HEK293 (cell line): ENCODE measurements at regions not wholly inside any gene's neighbourhood (a gene's known extent, or its start where the extent isn't known, plus 50 kb on each side); places are given as distances from the start of the nearest gene placed in this dataset.

ENCODE experiments used
- BCL11A ChIP-seq: fragments of 450-650 bp; formaldehyde crosslinking; IDR thresholded peaks from 2 replicates; pipeline ENCODE4 v1.5.1; 2016; ENCODE audit warnings: low read depth, missing biosample characterization, missing genetic modification characterization
- CTCF ChIP-seq: fragments of 450-650 bp; formaldehyde crosslinking; IDR thresholded peaks from 2 replicates; pipeline ENCODE4 v1.5.1; 2016; ENCODE audit warnings: missing biosample characterization, missing genetic modification characterization
- PATZ1 ChIP-seq: fragments of 450-650 bp; formaldehyde crosslinking; IDR thresholded peaks from 2 replicates; pipeline ENCODE4 v1.5.1; 2016; ENCODE audit warnings: missing biosample characterization, missing genetic modification characterization
- ZBTB26 ChIP-seq: fragments of 450-650 bp; formaldehyde crosslinking; optimal IDR thresholded peaks from 2 replicates; pipeline ENCODE3; 2016; ENCODE audit warnings: missing biosample characterization, mild to moderate bottlenecking, missing genetic modification characterization
- ZBTB44 ChIP-seq: fragments of 450-650 bp; IDR thresholded peaks from 2 replicates; pipeline ENCODE4 v1.5.1; 2018; ENCODE audit warnings: missing biosample characterization, mild to moderate bottlenecking, missing genetic modification characterization
- ZFP41 ChIP-seq: fragments of 450-650 bp; formaldehyde crosslinking; IDR thresholded peaks from 2 replicates; pipeline ENCODE4 v1.5.1; 2016; ENCODE audit warnings: missing biosample characterization, missing genetic modification characterization, borderline replicate concordance
- ZNF157 ChIP-seq: fragments of 450-650 bp; formaldehyde crosslinking; IDR thresholded peaks from 2 replicates; pipeline ENCODE4 v1.5.1; 2016; ENCODE audit warnings: missing biosample characterization, missing genetic modification characterization
- ZNF174 ChIP-seq: fragments of 450-650 bp; formaldehyde crosslinking; IDR thresholded peaks from 2 replicates; pipeline ENCODE4 v1.5.0; 2017; ENCODE audit warnings: missing biosample characterization, mild to moderate bottlenecking, missing genetic modification characterization
- ZNF48 ChIP-seq: fragments of 450-650 bp; formaldehyde crosslinking; IDR thresholded peaks from 2 replicates; pipeline ENCODE4 v1.5.1; 2016; ENCODE audit warnings: missing biosample characterization, missing genetic modification characterization
- ZNF658 ChIP-seq: fragments of 450-650 bp; formaldehyde crosslinking; IDR thresholded peaks from 2 replicates; pipeline ENCODE4; 2016; ENCODE audit warnings: missing biosample characterization, missing genetic modification characterization

- no peak for TF ChIP-seq ZFP41
- TF ChIP-seq ZNF658 (tag by site-specific recombination): no peak
- no peak for TF ChIP-seq CTCF
- no peak for TF ChIP-seq ZNF174 (tag by site-specific recombination)
- TF ChIP-seq ZBTB26 (tag by site-specific recombination): no peak
- TF ChIP-seq ZNF157 (tag by site-specific recombination): no peak
- no peak for TF ChIP-seq BCL11A (tag by site-specific recombination)
- no peak for TF ChIP-seq ZNF48
- no peak for TF ChIP-seq ZBTB44
- TF ChIP-seq PATZ1 (tag by site-specific recombination): no peak
Measured at GRCh38 chr16:64791756-64792155, 330.1 kb downstream of the CDH11 start.
